HCT116 (cell line): ENCODE measurements at regions not wholly inside any gene's neighbourhood (a gene's known extent, or its start where the extent isn't known, plus 50 kb on each side); places are given as distances from the start of the nearest gene placed in this dataset.

Source experiments
- ATAC-seq: fragments of 200-7000 bp; cut with Tn5 transposase; 2 replicates; pipeline ENCODE4 v1.9.1; 2020; ENCODE audit warnings: mild to moderate bottlenecking, moderate library complexity
- BruUV-seq: library from RNA; stranded (reverse); fragments of 400-500 nt; replicated peaks from 2 replicates; lab custom pipeline; 2021; lab: Mats Ljungman, UMichigan
- CTCF ChIA-PET: fragments of 300-600 bp; sonication (Branson Sonifier 250); formaldehyde crosslinking; loops from one replicate; lab custom pipeline; 2021; ENCODE audit warnings: antibody characterized with exemption; lab: Charles Lee
- POLR2A ChIA-PET: fragments of 300-600, 350-600 bp; sonication (Branson Sonifier 250); formaldehyde crosslinking; loops from one replicate; lab custom pipeline; 2021; ENCODE audit warnings: antibody characterized with exemption; lab: Charles Lee
- RAD21 ChIA-PET, 2 experiments: fragments of 300-600 bp; sonication (Branson Sonifier 250); formaldehyde crosslinking; loops; one replicate each; lab custom pipeline; 2023; ENCODE audit warnings: low total read pairs in 2 of 2; ENCODE audit not compliant: uncharacterized antibody in 2 of 2, unreplicated experiment in 2 of 2, low non-redundant PET in 1 of 2; lab: Charles Lee
- DNase-seq: peaks from one replicate; pipeline ENCODE4 v3.0.0-alpha.2; 2010; ENCODE audit warnings: low read depth, low spot score
- H2AFZ ChIP-seq: fragments of 200-600 bp; shearing (Covaris generic), sonication (generic); 2 replicates; pipeline ENCODE4 v1.6.1; 2017; ENCODE audit warnings: low read depth, mixed run types, mixed read lengths, antibody characterized with exemption, low read length; ENCODE audit not compliant: poor library complexity, severe bottlenecking
- H3K27ac ChIP-seq: 2 replicates; pipeline ENCODE4 v1.5.1; 2012; ENCODE audit warnings: low read depth, low read length
- H3K27me3 ChIP-seq: fragments of 200-600 bp; sonication (generic); 2 replicates; pipeline ENCODE4 v1.6.1; 2016; ENCODE audit warnings: mixed run types, low read length, mixed read lengths; ENCODE audit not compliant: insufficient read depth
- H3K36me3 ChIP-seq, 2 experiments: fragments of 200-500 bp in 1 of 2; fragments of 200-600 bp in 1 of 2; sonication (Bioruptor generic) in 1 of 2; sonication (generic) in 1 of 2; 2 replicates each; pipeline versions ENCODE4 v1.5.1 to v1.6.1; 2014 to 2016; ENCODE audit warnings: low read length in 2 of 2, inconsistent platforms in 1 of 2, mixed read lengths in 1 of 2, mixed run types in 1 of 2; ENCODE audit not compliant: insufficient read depth in 2 of 2, control insufficient read depth in 1 of 2
- H3K4me1 ChIP-seq, 2 experiments: fragments of 200-600 bp in 1 of 2; sonication (generic) in 1 of 2; 2 replicates each; pipeline versions ENCODE4 v1.5.1 to v1.6.1; 2012 to 2017; ENCODE audit warnings: low read length in 2 of 2, inconsistent platforms in 1 of 2, mild to moderate bottlenecking in 1 of 2, mixed read lengths in 1 of 2, mixed run types in 1 of 2, moderate library complexity in 1 of 2; ENCODE audit not compliant: insufficient read depth in 2 of 2, control insufficient read depth in 1 of 2
- H3K4me2 ChIP-seq: fragments of 200-600 bp; sonication (generic); 2 replicates; pipeline ENCODE4 v1.6.1; 2017; ENCODE audit warnings: mixed run types, low read length, mixed read lengths
- H3K4me3 ChIP-seq, 2 experiments: fragments of 200-600 bp in 1 of 2; sonication (generic) in 1 of 2; replicated peaks in 1 of 2; 2 replicates each; pipeline ENCODE4 v1.5.1; 2011 to 2016; ENCODE audit warnings: low read length in 2 of 2, control low read depth in 1 of 2, low read depth in 1 of 2, mild to moderate bottlenecking in 1 of 2, mixed read lengths in 1 of 2, mixed run types in 1 of 2
- H3K79me2 ChIP-seq: fragments of 200-600 bp; sonication (generic); 2 replicates; pipeline ENCODE4 v1.6.1; 2017; ENCODE audit warnings: mild to moderate bottlenecking, mixed run types, low read length, moderate library complexity, mixed read lengths; ENCODE audit not compliant: insufficient read depth
- H3K9ac ChIP-seq: fragments of 200-600 bp; sonication (generic); 2 replicates; pipeline ENCODE4 v1.6.1; 2016; ENCODE audit warnings: low read length, mixed read lengths
- H3K9me2 ChIP-seq: fragments of 200-600 bp; sonication (generic), shearing (Covaris generic); 2 replicates; pipeline ENCODE4 v1.6.1; 2017; ENCODE audit warnings: mixed run types, mild to moderate bottlenecking, moderate library complexity; ENCODE audit not compliant: insufficient read depth
- H3K9me3 ChIP-seq, 2 experiments: fragments of 200-500 bp in 1 of 2; fragments of 200-600 bp in 1 of 2; sonication (Bioruptor generic) in 1 of 2; sonication (generic) in 1 of 2; 2 replicates each; pipeline ENCODE4 v1.6.1; 2014 to 2017; ENCODE audit warnings: low read length in 2 of 2, mixed read lengths in 2 of 2, inconsistent platforms in 1 of 2, low read depth in 1 of 2, mild to moderate bottlenecking in 1 of 2, mixed run types in 1 of 2, moderate library complexity in 1 of 2; ENCODE audit not compliant: control insufficient read depth in 1 of 2, insufficient read depth in 1 of 2
- H4K20me1 ChIP-seq: fragments of 200-600 bp; sonication (generic), shearing (Covaris generic); 2 replicates; pipeline ENCODE4 v1.6.1; 2017; ENCODE audit warnings: mixed run types, mild to moderate bottlenecking, moderate library complexity; ENCODE audit not compliant: insufficient read depth
- CEBPB ChIP-seq: IDR thresholded peaks from 2 replicates; pipeline ENCODE4 v1.6.1; 2012; ENCODE audit warnings: low read depth
- EGR1 ChIP-seq: IDR thresholded peaks from 2 replicates; pipeline ENCODE4 v1.6.1; 2012; ENCODE audit warnings: low read depth
- EZH2 ChIP-seq: fragments of 200-600 bp; sonication (generic); IDR thresholded peaks from 2 replicates; pipeline ENCODE4 v1.6.1; 2017; ENCODE audit warnings: antibody characterized with exemption, mixed run types
- EZH2phosphoT487 ChIP-seq: fragments of 200-600 bp; IDR thresholded peaks from 2 replicates; pipeline ENCODE4 v1.6.1; 2018; ENCODE audit warnings: antibody characterized with exemption, borderline replicate concordance
- FOSL1 ChIP-seq: IDR thresholded peaks from 2 replicates; pipeline ENCODE4 v1.6.1; 2012; ENCODE audit warnings: low read depth
- JUND ChIP-seq: IDR thresholded peaks from 2 replicates; pipeline ENCODE4 v1.6.1; 2012
- POLR2A ChIP-seq: IDR thresholded peaks from 2 replicates; pipeline ENCODE4 v1.7.0; 2011; ENCODE audit warnings: borderline replicate concordance; ENCODE audit not compliant: insufficient read depth, insufficient read length; ENCODE audit errors: extremely low read depth
- POLR2AphosphoS5 ChIP-seq: IDR thresholded peaks from 2 replicates; pipeline ENCODE4 v1.6.1; 2011; ENCODE audit warnings: mild to moderate bottlenecking, low read depth, low read length, moderate library complexity
- SIN3A ChIP-seq: IDR thresholded peaks from 2 replicates; pipeline ENCODE4 v1.6.1; 2012; ENCODE audit warnings: low read depth
- SRF ChIP-seq: IDR thresholded peaks from 2 replicates; pipeline ENCODE4 v1.6.1; 2012; ENCODE audit warnings: low read depth
- TCF7L2 ChIP-seq: IDR thresholded peaks from 2 replicates; pipeline ENCODE4 v1.7.0; 2011; ENCODE audit warnings: borderline replicate concordance, inconsistent platforms; ENCODE audit not compliant: insufficient read depth, insufficient read length; ENCODE audit errors: extremely low read depth
- ZBTB33 ChIP-seq: IDR thresholded peaks from 2 replicates; pipeline ENCODE4 v1.6.1; 2011; ENCODE audit warnings: mild to moderate bottlenecking, low read length, moderate library complexity; ENCODE audit not compliant: insufficient replicate concordance; ENCODE audit errors: extremely low read depth
- ZFX ChIP-seq: fragments of 450-650 bp; IDR thresholded peaks from 2 replicates; pipeline ENCODE4 v1.6.1; 2017
- intact Hi-C: fragments of 100-400 bp; cut with micrococcal nuclease; formaldehyde crosslinking; loops from 2 replicates; pipeline ENCODE4 v1.10.0; 2022
- TF ChIP-seq, protein P1 (sequence below): IDR thresholded peaks from 2 replicates; pipeline ENCODE4 v1.6.1; 2012

DNA sequence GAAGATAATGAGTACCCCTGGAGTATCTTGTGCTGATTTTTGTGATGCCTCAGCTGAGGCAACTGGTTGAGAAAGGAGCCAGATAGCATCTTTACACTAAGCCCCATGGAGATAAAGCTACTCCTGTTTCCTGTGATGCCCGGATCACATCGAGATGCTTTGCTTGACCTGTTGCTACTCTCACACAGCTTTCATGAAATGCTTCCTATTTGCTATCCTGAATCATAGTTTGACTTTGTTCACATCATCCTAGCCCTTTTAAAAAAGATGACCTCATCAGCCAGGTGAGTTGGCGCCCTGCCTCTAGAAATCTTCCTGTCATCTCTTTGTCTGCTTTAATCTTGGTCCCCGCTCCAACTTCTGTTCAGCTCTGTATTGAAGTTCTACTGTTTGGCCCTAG, 409.6 kb upstream of the TBL1XR1 start:
- ATAC-seq (no peak), DNase-seq (no peak)
- Histone ChIP-seq H3K4me2 (no peak overlapping the region), H3K36me3 (no peaks in the 10 kb centered on the region), H3K79me2 (no peaks in the 10 kb centered on the region)
- BruUV-seq, result no TSS peak
- no peak for TF ChIP-seq SIN3A
- no peak for TF ChIP-seq EGR1
- TF ChIP-seq ZFX, result no peak
- no peak for TF ChIP-seq JUND
- TF ChIP-seq SRF, result no peak
- no peak for TF ChIP-seq ZBTB33
- TF ChIP-seq, protein P1, sequence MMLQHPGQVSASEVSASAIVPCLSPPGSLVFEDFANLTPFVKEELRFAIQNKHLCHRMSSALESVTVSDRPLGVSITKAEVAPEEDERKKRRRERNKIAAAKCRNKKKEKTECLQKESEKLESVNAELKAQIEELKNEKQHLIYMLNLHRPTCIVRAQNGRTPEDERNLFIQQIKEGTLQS, result no peak
- TF ChIP-seq, all 23 proteins: peak for 0
- no peak overlapping the region for H3K9ac ChIP-seq
- ChIA-PET CTCF (no interaction called here), POLR2A (no interaction called here), RAD21 (no interaction called here)
- H3K4me1 ChIP-seq, result peaks cover 11 to 13% of the 10 kb centered on the region in 2 experiments; a peak in 3 of 4 replicates
- H3K9me3 ChIP-seq, result no peaks in the 10 kb centered on the region
- H3K9me2 ChIP-seq, result no peaks in the 10 kb centered on the region
- H3K27ac ChIP-seq, result no peak overlapping the region
- no peaks in the 10 kb centered on the region for H3K27me3 ChIP-seq
- intact Hi-C loops, result no loop called here
- H4K20me1 ChIP-seq, result no peaks in the 10 kb centered on the region
- no peak overlapping the region for H2AFZ ChIP-seq
- H3K4me3 ChIP-seq, result no peak overlapping the region

- Histone ChIP-seq H3K27me3 (no peaks in the 10 kb centered on the region), H3K4me3 (no peak overlapping the region), H3K27ac (no peak overlapping the region), H3K9me2 (no peaks in the 10 kb centered on the region), H4K20me1 (no peaks in the 10 kb centered on the region), H3K4me1 (peaks cover 7 to 8% of the 10 kb centered on the region in 2 experiments; a peak in 3 of 4 replicates), H3K9me3 (no peaks in the 10 kb centered on the region), H3K4me2 (no peak overlapping the region), H3K9ac (no peak overlapping the region), H2AFZ (no peak overlapping the region), H3K36me3 (no peaks in the 10 kb centered on the region), H3K79me2 (no peaks in the 10 kb centered on the region)
- RAD21 ChIA-PET, result no interaction called here
- no TSS peak for BruUV-seq
- no peak for ATAC-seq
- TF ChIP-seq SIN3A (no peak), FOSL1 (no peak), CEBPB (no peak), EZH2 (no peak), EZH2phosphoT487 (no peak), POLR2AphosphoS5 (no peak), SRF (no peak), ZFX (no peak), POLR2A (no peak), TCF7L2 (no peak), EGR1 (no peak)
- TF ChIP-seq, protein P1, result no peak
- CTCF ChIA-PET, result no interaction called here
- intact Hi-C loops, result no loop called here
- DNase-seq, result no peak
- POLR2A ChIA-PET, result no interaction called here
Observed at GRCh38 chr3:177607589-177607988, 410.3 kb upstream of the TBL1XR1 start.
